CD4-positive, alpha-beta T cell (primary cell): ENCODE measurements at regions not wholly inside any gene's neighbourhood (a gene's known extent, or its start where the extent isn't known, plus 50 kb on each side); places are given as distances from the start of the nearest gene placed in this dataset.

Experiments used
- ATAC-seq: fragments of 200-7000 bp; cut with Tn5 transposase; one replicate; pipeline ENCODE4 v1.10.0; 2022; ENCODE audit warnings: mild to moderate bottlenecking; ENCODE audit not compliant: poor library complexity
- CTCF ChIA-PET: fragments of 350-600 bp; sonication (Branson Sonifier 250); formaldehyde crosslinking; loops from one replicate; lab custom pipeline; 2021; ENCODE audit warnings: antibody characterized with exemption, inconsistent platforms; lab: Charles Lee
- POLR2A ChIA-PET: fragments of 350-600 bp; sonication (Branson Sonifier 250); formaldehyde crosslinking; loops from one replicate; lab custom pipeline; 2021; ENCODE audit warnings: antibody characterized with exemption, inconsistent platforms; lab: Charles Lee
- DNase-seq, 14 experiments: peaks; one replicate each; pipeline ENCODE4 v3.0.0-alpha.2; 2013 to 2020; ENCODE audit warnings: mixed read lengths in 2 of 14
- H3K27ac ChIP-seq, 2 donors: one replicate each; pipeline versions ENCODE4 v1.5.1 to v1.7.0; 2013; ENCODE audit warnings: low read length in 2 of 2, low read depth in 1 of 2, mild to moderate bottlenecking in 1 of 2
- H3K27me3 ChIP-seq, 2 experiments: 1 replicate in 1 of 2; 2 replicates in 1 of 2; pipeline versions ENCODE4 v1.6.1 to v1.7.0; 2013; ENCODE audit warnings: low read length in 2 of 2, control low read depth in 1 of 2, mild to moderate bottlenecking in 1 of 2, moderate library complexity in 1 of 2; ENCODE audit not compliant: insufficient read depth in 2 of 2, control insufficient read depth in 1 of 2
- H3K36me3 ChIP-seq: one replicate; pipeline ENCODE4 v1.6.1; 2013; ENCODE audit warnings: low read length, control low read depth; ENCODE audit not compliant: insufficient read depth
- H3K4me1 ChIP-seq: one replicate; pipeline ENCODE4 v1.6.1; 2013; ENCODE audit warnings: low read length, control low read depth; ENCODE audit not compliant: insufficient read depth
- H3K4me3 ChIP-seq: one replicate; pipeline ENCODE4 v1.5.1; 2013; ENCODE audit warnings: mild to moderate bottlenecking, low read length, moderate library complexity
- H3K9me3 ChIP-seq, 2 experiments: 1 replicate in 1 of 2; 2 replicates in 1 of 2; pipeline versions ENCODE4 v1.6.1 to v1.7.0; 2013; ENCODE audit warnings: low read length in 2 of 2, mild to moderate bottlenecking in 2 of 2, control low read depth in 1 of 2, moderate library complexity in 1 of 2; ENCODE audit not compliant: control insufficient read depth in 1 of 2, insufficient read depth in 1 of 2
- H3K27ac Mint-ChIP-seq: one replicate; pipeline ENCODE4 v1.8.0; 2020; ENCODE audit warnings: mixed read lengths
- H3K27me3 Mint-ChIP-seq: one replicate; pipeline ENCODE4 v1.8.0; 2021; ENCODE audit warnings: mixed read lengths
- H3K36me3 Mint-ChIP-seq: one replicate; pipeline ENCODE4 v1.8.0; 2021; ENCODE audit warnings: low read depth, mixed read lengths
- H3K4me1 Mint-ChIP-seq: one replicate; pipeline ENCODE4 v1.8.0; 2021; ENCODE audit warnings: low read depth, mixed read lengths
- H3K4me3 Mint-ChIP-seq: one replicate; pipeline ENCODE4 v1.8.0; 2020; ENCODE audit warnings: mild to moderate bottlenecking, mixed read lengths
- H3K9me3 Mint-ChIP-seq: one replicate; pipeline ENCODE4 v1.8.0; 2020; ENCODE audit warnings: mixed read lengths
- intact Hi-C, 2 experiments: fragments of 100-400 bp; cut with DNase I in 1 of 2; cut with micrococcal nuclease in 1 of 2; formaldehyde crosslinking; loops; one replicate each; pipeline versions ENCODE4 v1.15.1 to v1.9.0; 2023 to 2025; cut with DNase I, micrococcal nuclease
- TF ChIP-seq, protein P1 (sequence below): fragments of 200-600 bp; IDR thresholded peaks from one replicate; pipeline ENCODE4 v1.8.0; 2022; ENCODE audit warnings: antibody characterized with exemption, mild to moderate bottlenecking

DNA sequence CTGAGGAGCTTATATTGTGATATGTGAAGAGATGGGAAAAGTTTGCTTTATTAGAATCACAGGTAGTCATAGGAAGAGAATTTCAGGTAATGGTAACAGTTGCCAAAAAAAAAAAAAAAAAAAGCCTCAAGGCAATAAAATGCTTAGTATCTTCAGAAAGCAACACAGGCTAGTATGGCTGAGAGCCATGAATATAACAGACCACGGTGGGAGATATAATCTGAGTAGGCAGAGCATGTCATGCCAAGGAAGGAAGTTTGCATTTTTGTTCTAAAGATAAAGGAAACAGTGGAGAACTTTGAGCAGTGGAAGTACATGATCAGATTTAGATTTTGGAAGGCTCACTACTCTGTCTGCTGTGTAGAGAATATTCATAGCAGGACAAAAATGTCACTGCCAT is 211.4 kb downstream of the ETS1 start:
- Histone ChIP-seq H3K4me1 (peaks cover 13% of the 10 kb centered on the region), H3K36me3 (no peaks in the 10 kb centered on the region), H3K27ac (no peak overlapping the region), H3K4me3 (no peak overlapping the region), H3K27me3 (no peaks in the 10 kb centered on the region), H3K9me3 (no peaks in the 10 kb centered on the region)
- Mint-ChIP-seq H3K27me3 (no peaks in the 10 kb centered on the region), H3K4me1 (peaks cover 69% of the 10 kb centered on the region), H3K27ac (peak overlapping the region; percentile 37), H3K36me3 (peaks cover 4% of the 10 kb centered on the region), H3K9me3 (peaks cover 7% of the 10 kb centered on the region), H3K4me3 (no peak overlapping the region)
- CTCF ChIA-PET: interaction anchor here (0.8 to 1.2 kb wide), 4 partner anchors 9 to 93 kb away, joined by 3 to 7 read pairs (median 4); no protein-coding TSS in a partner anchor
- TF ChIP-seq, protein P1, sequence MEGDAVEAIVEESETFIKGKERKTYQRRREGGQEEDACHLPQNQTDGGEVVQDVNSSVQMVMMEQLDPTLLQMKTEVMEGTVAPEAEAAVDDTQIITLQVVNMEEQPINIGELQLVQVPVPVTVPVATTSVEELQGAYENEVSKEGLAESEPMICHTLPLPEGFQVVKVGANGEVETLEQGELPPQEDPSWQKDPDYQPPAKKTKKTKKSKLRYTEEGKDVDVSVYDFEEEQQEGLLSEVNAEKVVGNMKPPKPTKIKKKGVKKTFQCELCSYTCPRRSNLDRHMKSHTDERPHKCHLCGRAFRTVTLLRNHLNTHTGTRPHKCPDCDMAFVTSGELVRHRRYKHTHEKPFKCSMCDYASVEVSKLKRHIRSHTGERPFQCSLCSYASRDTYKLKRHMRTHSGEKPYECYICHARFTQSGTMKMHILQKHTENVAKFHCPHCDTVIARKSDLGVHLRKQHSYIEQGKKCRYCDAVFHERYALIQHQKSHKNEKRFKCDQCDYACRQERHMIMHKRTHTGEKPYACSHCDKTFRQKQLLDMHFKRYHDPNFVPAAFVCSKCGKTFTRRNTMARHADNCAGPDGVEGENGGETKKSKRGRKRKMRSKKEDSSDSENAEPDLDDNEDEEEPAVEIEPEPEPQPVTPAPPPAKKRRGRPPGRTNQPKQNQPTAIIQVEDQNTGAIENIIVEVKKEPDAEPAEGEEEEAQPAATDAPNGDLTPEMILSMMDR: no peak
- ATAC-seq: peak; percentile 22
- intact Hi-C loops: no loop called here
- POLR2A ChIA-PET: interaction anchor here (0.9 to 1.2 kb wide), 2 partner anchors 10 to 25 kb away, joined by 4 to 6 read pairs; no protein-coding TSS in a partner anchor
- DNase-seq: peak in 3 of 14 experiments; percentile 14 to 27 (median 22)

DNA sequence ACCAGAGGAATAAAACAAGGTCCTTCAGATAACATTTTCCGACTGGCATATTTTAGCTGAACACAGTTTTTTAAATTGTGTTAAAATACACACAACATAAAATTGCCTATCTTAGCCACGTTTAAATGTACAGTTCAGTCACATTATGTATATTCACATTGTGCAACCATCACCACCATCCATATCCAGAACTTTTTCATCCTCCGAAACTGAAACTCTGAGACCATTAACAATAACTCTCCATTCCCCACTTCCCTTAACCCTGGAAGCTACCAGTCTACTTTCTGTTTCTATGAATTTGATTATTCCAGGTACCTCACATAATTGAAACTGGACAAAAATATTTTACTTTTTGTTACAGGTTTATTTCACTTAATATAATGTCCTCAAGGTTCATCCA is 213.3 kb downstream of the ETS1 start:
- Mint-ChIP-seq H3K27me3 (no peaks in the 10 kb centered on the region), H3K27ac (no peak overlapping the region), H3K36me3 (no peaks in the 10 kb centered on the region), H3K4me1 (peaks cover 55% of the 10 kb centered on the region), H3K9me3 (peaks cover 7% of the 10 kb centered on the region), H3K4me3 (no peak overlapping the region)
- H3K4me3 ChIP-seq: no peak overlapping the region
- H3K36me3 ChIP-seq: no peaks in the 10 kb centered on the region
- ATAC-seq (no peak), DNase-seq (no peak)
- no peaks in the 10 kb centered on the region for H3K27me3 ChIP-seq
- intact Hi-C loops: no loop called here
- peaks cover 4% of the 10 kb centered on the region for H3K4me1 ChIP-seq
- CTCF ChIA-PET: interaction anchor here (0.9 to 1.7 kb wide), 2 partner anchors 9 to 54 kb away, joined by 3 read pairs; no protein-coding TSS in a partner anchor
- no peak overlapping the region for H3K27ac ChIP-seq
- H3K9me3 ChIP-seq: no peaks in the 10 kb centered on the region
- POLR2A ChIA-PET: interaction anchor here (0.6 to 1.2 kb wide), 4 partner anchors 12 to 343 kb away, joined by 3 read pairs; no protein-coding TSS in a partner anchor
- TF ChIP-seq, protein P1: no peak

DNA sequence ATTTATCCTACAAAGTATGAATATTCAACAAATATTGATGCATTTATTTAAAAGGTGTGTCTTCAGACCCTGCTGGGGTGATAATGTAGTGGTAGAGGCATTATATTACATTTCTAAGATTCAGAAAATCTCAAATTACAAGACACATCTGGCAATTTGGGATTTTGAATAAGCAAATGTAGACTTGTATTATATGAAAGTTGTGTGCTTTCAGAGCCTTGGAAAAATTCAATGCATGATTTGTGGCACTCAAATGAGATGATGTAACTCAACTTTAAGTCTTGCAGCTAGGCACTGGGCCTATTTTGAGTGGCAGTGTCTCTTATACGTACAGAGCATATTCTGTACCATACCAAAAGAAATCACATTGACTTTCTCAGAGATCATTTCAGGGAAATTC is 214.4 kb downstream of the ETS1 start:
- Histone ChIP-seq H3K36me3 (no peaks in the 10 kb centered on the region), H3K4me3 (no peak overlapping the region), H3K27me3 (no peaks in the 10 kb centered on the region), H3K4me1 (peaks cover 4% of the 10 kb centered on the region), H3K27ac (no peak overlapping the region), H3K9me3 (no peaks in the 10 kb centered on the region)
- Mint-ChIP-seq H3K4me1 (peaks cover 48% of the 10 kb centered on the region), H3K4me3 (no peak overlapping the region), H3K27me3 (no peaks in the 10 kb centered on the region), H3K9me3 (peaks cover 3% of the 10 kb centered on the region), H3K36me3 (no peaks in the 10 kb centered on the region), H3K27ac (no peak overlapping the region)
- TF ChIP-seq, protein P1: no peak
- no peak for ATAC-seq
- CTCF ChIA-PET: interaction anchor here (1.7 kb wide), 1 partner anchor 8 kb away, joined by 3 read pairs; no protein-coding TSS in a partner anchor
- no peak for DNase-seq
- intact Hi-C loops: no loop called here
- POLR2A ChIA-PET: interaction anchor here (1.2 kb wide), 1 partner anchor 11 kb away, joined by 3 read pairs; no protein-coding TSS in a partner anchor
